ENCODE measurements at regions not wholly inside any gene's neighbourhood (a gene's known extent, or its start where the extent isn't known, plus 50 kb on each side); places are given as distances from the start of the nearest gene placed in this dataset.

DNA sequence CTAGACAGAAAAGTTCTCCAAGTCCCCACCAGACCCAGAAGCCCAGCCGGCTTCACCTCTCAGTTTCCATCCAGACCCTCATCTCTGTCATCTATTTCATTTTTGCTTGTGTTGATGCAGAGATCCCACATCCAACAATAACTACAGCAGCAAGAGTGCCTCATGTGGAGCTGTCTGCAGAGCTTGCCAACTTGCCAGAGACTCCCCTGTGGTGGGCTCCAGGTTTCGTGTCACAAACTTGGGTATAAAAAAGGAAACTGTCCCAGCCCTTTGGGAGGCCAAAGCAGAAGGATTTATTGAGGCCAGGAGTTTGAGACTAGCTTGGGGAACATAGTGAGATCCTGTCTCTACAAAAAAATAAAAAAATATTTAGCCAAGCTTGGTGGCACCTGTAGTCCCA lies 182.4 kb upstream of the ATP10A start:
- no peak for DNase-seq (ENCODE audit: extremely low spot score in 2 of 2)
- no peaks in the 10 kb centered on the region for H3K36me3 ChIP-seq
- no peaks in the 10 kb centered on the region for H3K27me3 ChIP-seq
- intact Hi-C loops (cut with DNase I), result no loop called here
- no peak overlapping the region for H3K27ac ChIP-seq
- no peaks in the 10 kb centered on the region for H3K4me1 ChIP-seq
- TF ChIP-seq, protein P1, sequence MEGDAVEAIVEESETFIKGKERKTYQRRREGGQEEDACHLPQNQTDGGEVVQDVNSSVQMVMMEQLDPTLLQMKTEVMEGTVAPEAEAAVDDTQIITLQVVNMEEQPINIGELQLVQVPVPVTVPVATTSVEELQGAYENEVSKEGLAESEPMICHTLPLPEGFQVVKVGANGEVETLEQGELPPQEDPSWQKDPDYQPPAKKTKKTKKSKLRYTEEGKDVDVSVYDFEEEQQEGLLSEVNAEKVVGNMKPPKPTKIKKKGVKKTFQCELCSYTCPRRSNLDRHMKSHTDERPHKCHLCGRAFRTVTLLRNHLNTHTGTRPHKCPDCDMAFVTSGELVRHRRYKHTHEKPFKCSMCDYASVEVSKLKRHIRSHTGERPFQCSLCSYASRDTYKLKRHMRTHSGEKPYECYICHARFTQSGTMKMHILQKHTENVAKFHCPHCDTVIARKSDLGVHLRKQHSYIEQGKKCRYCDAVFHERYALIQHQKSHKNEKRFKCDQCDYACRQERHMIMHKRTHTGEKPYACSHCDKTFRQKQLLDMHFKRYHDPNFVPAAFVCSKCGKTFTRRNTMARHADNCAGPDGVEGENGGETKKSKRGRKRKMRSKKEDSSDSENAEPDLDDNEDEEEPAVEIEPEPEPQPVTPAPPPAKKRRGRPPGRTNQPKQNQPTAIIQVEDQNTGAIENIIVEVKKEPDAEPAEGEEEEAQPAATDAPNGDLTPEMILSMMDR (IDR thresholded peaks at IDR 0.05), result no peak
- TF ChIP-seq POLR2A (IDR thresholded peaks at IDR 0.05), result no peak
- no peak for TF ChIP-seq POLR2AphosphoS5 (IDR thresholded peaks at IDR 0.05; ENCODE audit: insufficient read depth in 1 of 2, low read depth in 1 of 2)
- H3K9me3 ChIP-seq, result no peaks in the 10 kb centered on the region
- H3K4me3 ChIP-seq, result no peak overlapping the region

DNA sequence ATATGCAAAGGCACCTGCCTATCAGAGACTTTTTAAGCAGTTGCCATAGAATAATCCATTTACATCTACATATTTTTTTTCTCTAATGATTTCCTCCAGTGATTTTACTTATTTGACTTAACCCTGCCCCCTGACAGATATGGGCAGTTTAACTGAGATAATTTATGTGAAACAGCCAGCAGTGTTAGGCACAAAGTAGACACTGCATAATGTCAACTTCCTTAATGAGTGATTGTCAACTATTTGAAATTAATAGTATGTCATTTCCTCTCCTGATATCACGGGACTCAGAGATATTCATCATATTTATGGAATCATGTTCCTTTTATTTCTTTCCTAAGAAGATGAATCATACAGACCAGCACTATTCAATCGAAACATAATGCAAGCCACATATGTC lies 179.9 kb upstream of the ATP10A start:
- intact Hi-C loops (cut with DNase I), result no loop called here
- TF ChIP-seq, protein P1 (IDR thresholded peaks at IDR 0.05), result no peak
- no peak for TF ChIP-seq POLR2AphosphoS5 (IDR thresholded peaks at IDR 0.05; ENCODE audit: insufficient read depth in 1 of 2, low read depth in 1 of 2)
- no peak for TF ChIP-seq POLR2A (IDR thresholded peaks at IDR 0.05)
- Histone ChIP-seq H3K4me1 (no peaks in the 10 kb centered on the region), H3K36me3 (no peaks in the 10 kb centered on the region), H3K27ac (no peak overlapping the region), H3K9me3 (no peaks in the 10 kb centered on the region), H3K27me3 (no peaks in the 10 kb centered on the region), H3K4me3 (no peak overlapping the region)
- no peak for DNase-seq (ENCODE audit: extremely low spot score in 2 of 2)

DNA sequence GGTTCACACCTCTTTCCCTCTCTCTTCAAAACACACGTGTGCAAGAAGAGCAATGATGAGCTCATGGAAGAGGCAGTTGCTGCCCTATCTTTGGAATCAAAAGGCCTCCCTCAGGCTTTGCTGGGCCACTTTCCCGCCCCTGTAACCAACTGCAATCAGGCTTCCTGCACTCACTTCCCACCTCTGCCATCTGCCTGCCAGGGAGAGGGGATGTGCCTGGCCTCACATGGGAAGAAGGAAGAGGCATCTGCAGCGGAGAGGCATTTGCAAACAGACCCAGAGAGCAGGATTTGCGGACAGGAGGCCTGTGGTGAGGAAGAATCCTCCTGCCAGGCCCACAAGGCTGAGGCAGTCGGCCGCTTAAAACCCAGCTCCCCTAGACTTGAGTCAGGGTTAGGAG lies 175.6 kb upstream of the ATP10A start:
- DNase-seq (ENCODE audit: extremely low spot score in 2 of 2), result peak in 1 of 2 donors; percentile 56
- TF ChIP-seq POLR2A (IDR thresholded peaks at IDR 0.05) (no peak), POLR2AphosphoS5 (IDR thresholded peaks at IDR 0.05; ENCODE audit: insufficient read depth in 1 of 2, low read depth in 1 of 2) (no peak)
- TF ChIP-seq, protein P1 (IDR thresholded peaks at IDR 0.05), result no peak
- Histone ChIP-seq H3K27ac (no peak overlapping the region), H3K4me1 (no peaks in the 10 kb centered on the region), H3K27me3 (no peaks in the 10 kb centered on the region), H3K4me3 (no peak overlapping the region), H3K9me3 (no peaks in the 10 kb centered on the region), H3K36me3 (no peaks in the 10 kb centered on the region)
- intact Hi-C loops (cut with DNase I), result no loop called here

DNA sequence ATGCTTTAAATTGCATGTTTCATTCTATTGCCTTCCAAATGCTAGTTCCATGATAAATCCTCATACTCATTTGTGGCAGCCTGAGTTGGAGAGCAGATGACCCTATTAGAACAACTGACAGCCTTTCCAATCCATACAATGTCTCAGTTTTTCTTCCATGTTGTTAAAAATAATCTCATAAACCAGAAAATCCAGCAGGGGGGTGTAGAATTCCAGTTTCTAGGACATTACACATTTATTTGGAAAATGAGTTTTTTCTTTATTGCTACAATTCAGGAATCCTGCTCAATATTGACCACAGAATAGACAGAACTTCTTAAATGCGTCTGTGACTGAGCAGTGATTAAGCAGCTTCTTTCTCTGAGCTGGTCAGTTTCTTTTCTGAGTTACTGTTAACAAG lies 174.2 kb upstream of the ATP10A start:
- no peak for DNase-seq (ENCODE audit: extremely low spot score in 2 of 2)
- Histone ChIP-seq H3K9me3 (no peaks in the 10 kb centered on the region), H3K36me3 (no peaks in the 10 kb centered on the region), H3K27me3 (no peaks in the 10 kb centered on the region), H3K27ac (no peak overlapping the region), H3K4me3 (no peak overlapping the region), H3K4me1 (no peaks in the 10 kb centered on the region)
- TF ChIP-seq, protein P1 (IDR thresholded peaks at IDR 0.05), result no peak
- TF ChIP-seq POLR2AphosphoS5 (IDR thresholded peaks at IDR 0.05; ENCODE audit: insufficient read depth in 1 of 2, low read depth in 1 of 2) (no peak), POLR2A (IDR thresholded peaks at IDR 0.05) (no peak)
- intact Hi-C loops (cut with DNase I), result no loop called here

DNA sequence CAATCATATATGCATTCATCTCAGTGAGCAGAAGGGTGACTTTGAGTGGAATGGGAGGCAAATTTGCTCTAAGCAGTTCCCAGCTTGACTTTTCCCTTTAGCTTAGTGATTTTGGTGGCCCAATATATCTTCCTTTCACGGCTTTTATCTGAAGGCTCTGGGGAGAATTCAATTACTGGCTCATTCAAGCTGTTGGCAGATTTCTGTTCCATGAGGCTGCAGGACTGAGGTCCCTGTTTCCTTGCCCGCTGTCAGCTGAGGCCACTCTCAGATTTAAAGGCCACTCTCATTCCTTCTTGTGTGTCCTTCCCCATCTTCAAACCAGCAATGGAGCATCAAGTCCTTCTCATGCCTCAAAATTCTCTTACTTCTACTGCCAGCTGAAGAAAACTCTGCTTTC lies 170.4 kb upstream of the ATP10A start:
- H3K36me3 ChIP-seq, result no peaks in the 10 kb centered on the region
- no peak for DNase-seq (ENCODE audit: extremely low spot score in 2 of 2)
- intact Hi-C loops (cut with DNase I), result no loop called here
- H3K27ac ChIP-seq, result no peak overlapping the region
- H3K4me1 ChIP-seq, result no peaks in the 10 kb centered on the region
- H3K9me3 ChIP-seq, result no peaks in the 10 kb centered on the region
- no peak for TF ChIP-seq POLR2AphosphoS5 (IDR thresholded peaks at IDR 0.05; ENCODE audit: insufficient read depth in 1 of 2, low read depth in 1 of 2)
- TF ChIP-seq, protein P1 (IDR thresholded peaks at IDR 0.05), result no peak
- no peak for TF ChIP-seq POLR2A (IDR thresholded peaks at IDR 0.05)
- H3K4me3 ChIP-seq, result no peak overlapping the region
- H3K27me3 ChIP-seq, result no peaks in the 10 kb centered on the region

Measured in vagina (tissue), 2 donors.